NB4 (cell line): ENCODE measurements at regions not wholly inside any gene's neighbourhood (a gene's known extent, or its start where the extent isn't known, plus 50 kb on each side); places are given as distances from the start of the nearest gene placed in this dataset.

Experiments used
- DNase-seq: peaks from one replicate; pipeline ENCODE4 v3.0.0; 2010; ENCODE audit warnings: low read depth
- H3K4me3 ChIP-seq: one replicate; pipeline ENCODE4 v1.5.1; 2011; ENCODE audit warnings: mild to moderate bottlenecking, low read depth, low read length, moderate library complexity
- CTCF ChIP-seq: IDR thresholded peaks from one replicate; pipeline ENCODE4 v1.5.1; 2012; ENCODE audit warnings: low read depth, low read length
- MAX ChIP-seq: IDR thresholded peaks from 2 replicates; pipeline ENCODE4 v1.6.1; 2011; ENCODE audit warnings: low read depth, low read length
- MYC ChIP-seq: IDR thresholded peaks from 2 replicates; pipeline ENCODE4 v1.6.1; 2011; ENCODE audit warnings: low read depth, low read length
- POLR2A ChIP-seq: IDR thresholded peaks from 2 replicates; pipeline ENCODE4 v1.6.1; 2011; ENCODE audit warnings: mild to moderate bottlenecking; ENCODE audit not compliant: insufficient read length; ENCODE audit errors: extremely low read depth

DNA sequence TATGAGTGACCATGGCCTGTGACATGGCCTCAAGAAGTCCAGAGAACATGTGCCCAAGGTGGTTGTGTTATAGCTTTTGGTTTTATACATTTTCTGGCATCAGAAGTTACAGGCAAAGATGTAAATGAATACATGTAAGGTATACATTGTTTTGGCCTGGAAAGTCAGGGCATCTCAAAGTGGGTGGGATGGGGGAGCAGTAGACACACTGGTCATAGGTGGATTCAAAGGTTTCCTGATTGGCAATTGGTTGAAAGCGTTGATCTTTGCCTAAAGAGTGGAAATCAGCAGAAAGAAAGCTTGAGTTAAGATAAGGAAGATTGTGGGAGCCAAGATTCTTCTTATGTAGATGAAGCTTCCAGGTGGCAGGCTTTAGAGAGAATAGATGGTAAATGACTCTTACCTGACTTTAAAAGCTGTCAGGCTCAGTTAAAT, 62.1 kb upstream of the DYNAP start:
- TF ChIP-seq POLR2A (no peak), MYC (no peak), CTCF (no peak), MAX (no peak)
- H3K4me3 ChIP-seq, result no peak overlapping the region
- no peak for DNase-seq

- no peak for DNase-seq
- H3K4me3 ChIP-seq, result no peak overlapping the region
- no peak for TF ChIP-seq POLR2A
- TF ChIP-seq CTCF, result no peak
- TF ChIP-seq MAX, result no peak
Measured at GRCh38 chr18:54529444-54529843, 61.6 kb upstream of the DYNAP start.

GRCh38 chr18:54530285-54530684, 60.8 kb upstream of the DYNAP start:
- TF ChIP-seq MYC (no peak), CTCF (no peak), MAX (no peak), POLR2A (no peak)
- DNase-seq, result no peak
- no peak overlapping the region for H3K4me3 ChIP-seq

DNA sequence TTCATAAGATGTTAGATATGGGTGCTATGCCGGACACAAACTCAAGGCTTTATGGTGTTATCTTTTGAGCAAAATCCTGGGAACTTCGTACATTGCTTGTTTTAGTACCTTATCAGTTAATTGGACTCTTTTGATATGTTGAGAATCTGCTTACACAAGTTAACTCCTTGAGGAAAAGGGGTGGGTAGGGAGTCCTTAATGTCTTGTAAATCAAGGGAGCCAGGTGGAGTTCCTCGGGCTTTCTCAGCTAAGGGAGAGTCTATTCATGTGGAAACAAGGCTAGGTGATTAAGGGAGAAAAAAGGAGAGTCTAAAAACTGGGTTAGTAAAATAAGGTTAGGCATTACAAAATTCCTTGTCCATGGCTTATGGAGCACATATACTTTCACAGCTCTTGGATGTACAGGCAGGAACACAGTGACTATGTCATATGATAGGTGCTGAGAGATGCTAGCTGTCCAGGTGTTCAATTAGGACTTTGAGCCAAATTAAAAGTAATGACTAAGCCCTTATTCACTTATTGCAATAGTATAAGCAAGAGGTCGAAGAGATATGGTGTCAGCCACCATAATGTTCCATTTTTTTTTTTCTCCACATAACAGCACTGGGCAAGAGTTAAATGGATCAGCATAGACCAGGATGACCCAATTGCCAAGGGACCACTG, 59.5 kb upstream of the DYNAP start:
- no peak for DNase-seq
- H3K4me3 ChIP-seq, result no peak overlapping the region
- TF ChIP-seq POLR2A (no peak), MYC (no peak), CTCF (no peak), MAX (no peak)

DNA sequence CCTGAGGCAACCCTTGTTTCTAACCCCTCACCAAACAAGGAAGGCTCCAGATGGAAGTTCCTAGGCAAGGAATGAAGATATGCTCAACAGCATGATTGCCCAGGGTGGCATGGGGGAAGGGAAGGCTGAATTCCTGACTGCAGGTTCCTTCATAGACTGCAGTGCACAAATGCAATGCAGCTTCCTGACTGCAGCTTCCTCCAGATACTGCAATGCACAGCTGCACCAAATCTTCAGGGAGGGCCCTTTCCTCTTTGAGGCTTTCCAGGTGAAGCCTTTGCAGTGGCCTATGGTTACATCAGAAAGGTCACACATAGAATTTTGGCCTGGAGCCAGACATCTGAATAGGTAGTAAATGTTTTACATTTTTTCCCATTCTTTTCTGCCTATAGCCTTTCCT, 58.8 kb upstream of the DYNAP start:
- DNase-seq, result no peak
- no peak overlapping the region for H3K4me3 ChIP-seq
- no peak for TF ChIP-seq MYC
- no peak for TF ChIP-seq MAX
- TF ChIP-seq CTCF, result no peak
- TF ChIP-seq POLR2A, result no peak

GRCh38 chr18:54532962-54533361, 58.1 kb upstream of the DYNAP start:
- no peak overlapping the region for H3K4me3 ChIP-seq
- no peak for TF ChIP-seq MAX
- no peak for TF ChIP-seq CTCF
- no peak for TF ChIP-seq POLR2A
- no peak for TF ChIP-seq MYC
- DNase-seq, result no peak
